ENCODE measurements at regions not wholly inside any gene's neighbourhood (a gene's known extent, or its start where the extent isn't known, plus 50 kb on each side); places are given as distances from the start of the nearest gene placed in this dataset.
"Not testable (repeated sequence)": the region's sequence is repeated elsewhere in the genome, so short reads cannot be mapped to it uniquely, and the experiment has no call there.

DNA sequence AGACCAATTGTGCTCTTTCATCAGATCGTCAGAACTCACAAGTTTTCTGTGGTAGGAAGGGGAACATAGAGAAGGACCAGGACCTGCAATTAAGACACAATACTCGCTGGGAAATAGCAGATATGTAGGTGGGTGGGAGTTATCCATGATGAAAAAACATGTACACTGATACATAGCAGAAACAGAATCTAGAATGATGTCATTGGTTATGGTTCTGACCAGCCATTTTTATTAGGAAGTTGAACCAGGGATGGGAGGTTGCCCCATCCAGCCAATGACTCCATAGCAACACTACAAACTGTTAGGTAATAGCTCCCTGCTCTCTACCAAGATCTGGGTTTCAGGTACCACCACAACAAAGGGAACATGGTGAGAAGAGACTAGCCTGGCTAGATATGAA, 393.5 kb upstream of the PBX1 start:
- Histone ChIP-seq H3K9me2 (ENCODE audit: insufficient read depth) (no peaks in the 10 kb centered on the region), H3K9me3 (ENCODE audit: low read depth) (no peaks in the 10 kb centered on the region), H3F3A (ENCODE audit: insufficient read depth) (no peaks in the 10 kb centered on the region), H3K36me3 (ENCODE audit: low read depth) (no peaks in the 10 kb centered on the region), H3K79me2 (ENCODE audit: insufficient read depth) (no peaks in the 10 kb centered on the region), H3K9ac (no peak overlapping the region), H2AFZ (no peak overlapping the region), H3K27me3 (replicated peaks; ENCODE audit: insufficient read depth) (no peaks in the 10 kb centered on the region; the same call in 1 of the 2 replicates), H3K4me3 (no peak overlapping the region), H4K20me1 (ENCODE audit: insufficient read depth) (no peaks in the 10 kb centered on the region), H3K4me1 (ENCODE audit: insufficient read depth) (no peaks in the 10 kb centered on the region), H3K4me2 (ENCODE audit: unreplicated experiment) (no peak overlapping the region), H3K27ac (no peak overlapping the region)
- in situ Hi-C loops (cut with MboI), result loop anchor here (25.0 kb wide), 1 partner anchor 622 kb away; no protein-coding TSS in a partner anchor
- DNase-seq, result no peak
- WGBS, 2 experiments (ENCODE audit: low coverage in 1 of 2, low lambda C conversion rate in 2 of 2, missing lambda C conversion rate in 2 of 2), result 37 to 43% methylated on average over 2 of the region's 2 CpGs
- TF ChIP-seq EZH2phosphoT487 (IDR thresholded peaks at IDR 0.05; ENCODE audit: insufficient read depth, low read depth) (no peak), EZH2 (IDR thresholded peaks at IDR 0.05; ENCODE audit: insufficient read depth, poor library complexity, severe bottlenecking) (no peak)

DNA sequence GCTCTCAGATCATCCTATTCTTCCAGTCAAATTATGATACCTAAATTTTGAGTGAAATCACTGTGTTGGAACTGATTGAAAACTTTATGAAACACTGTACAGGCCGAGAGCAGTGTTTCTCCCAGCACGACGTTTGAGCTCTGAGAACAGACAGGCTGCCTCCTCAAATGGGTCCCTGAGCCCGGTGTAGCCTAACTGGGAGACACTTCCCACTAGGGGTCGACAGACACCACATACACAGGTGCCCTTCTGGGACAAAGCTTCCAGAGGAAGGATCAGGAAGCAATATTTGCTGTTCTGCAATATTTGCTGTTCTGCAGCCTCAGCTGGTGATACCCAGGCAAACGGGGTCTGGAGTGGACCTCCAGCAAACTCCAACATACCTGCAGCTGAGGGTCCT, 392.5 kb upstream of the PBX1 start:
- H3K4me2 ChIP-seq (ENCODE audit: unreplicated experiment); H3K9me2 ChIP-seq (ENCODE audit: insufficient read depth); H3K4me3 ChIP-seq; H3K9ac ChIP-seq; H3K27me3 ChIP-seq (replicated peaks; ENCODE audit: insufficient read depth); H3F3A ChIP-seq (ENCODE audit: insufficient read depth); H3K9me3 ChIP-seq (ENCODE audit: low read depth); H3K27ac ChIP-seq; H3K79me2 ChIP-seq (ENCODE audit: insufficient read depth); H4K20me1 ChIP-seq (ENCODE audit: insufficient read depth); H2AFZ ChIP-seq; H3K36me3 ChIP-seq (ENCODE audit: low read depth); H3K4me1 ChIP-seq (ENCODE audit: insufficient read depth): not testable (repeated sequence)
- 16 to 25% methylated on average over 6 of the region's 6 CpGs for WGBS, 2 experiments (ENCODE audit: low coverage in 1 of 2, low lambda C conversion rate in 2 of 2, missing lambda C conversion rate in 2 of 2)
- in situ Hi-C loops (cut with MboI), result loop anchor here (25.0 kb wide), 1 partner anchor 621 kb away; no protein-coding TSS in a partner anchor
- DNase-seq, result peak; percentile 47

DNA sequence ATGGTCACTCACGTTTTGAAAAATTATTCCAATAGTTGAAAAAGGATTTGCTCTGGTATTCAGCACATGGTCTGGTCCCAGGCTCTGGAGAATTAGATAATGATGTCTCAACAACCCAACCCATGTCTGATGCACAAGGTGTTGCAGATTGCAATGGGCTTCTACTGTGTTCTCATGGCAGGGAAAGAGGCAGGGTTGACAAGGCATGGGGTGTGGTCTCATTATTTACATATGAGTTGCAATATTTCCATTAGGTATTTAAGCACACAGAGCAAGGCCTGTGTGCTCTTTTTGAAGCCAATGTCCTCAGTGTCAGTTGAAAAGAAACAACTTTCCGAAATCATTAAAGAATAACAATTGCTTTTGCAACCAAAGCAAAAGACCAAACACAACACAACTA, 381.9 kb upstream of the PBX1 start:
- Histone ChIP-seq H3K79me2 (ENCODE audit: insufficient read depth) (no peaks in the 10 kb centered on the region), H3K27ac (no peak overlapping the region), H3F3A (ENCODE audit: insufficient read depth) (no peaks in the 10 kb centered on the region), H3K4me1 (ENCODE audit: insufficient read depth) (no peaks in the 10 kb centered on the region), H3K36me3 (ENCODE audit: low read depth) (no peaks in the 10 kb centered on the region), H3K9me2 (ENCODE audit: insufficient read depth) (no peaks in the 10 kb centered on the region), H3K9ac (no peak overlapping the region), H2AFZ (no peak overlapping the region), H3K4me3 (no peak overlapping the region), H3K4me2 (ENCODE audit: unreplicated experiment) (no peak overlapping the region), H3K9me3 (ENCODE audit: low read depth) (no peaks in the 10 kb centered on the region), H4K20me1 (ENCODE audit: insufficient read depth) (no peaks in the 10 kb centered on the region), H3K27me3 (replicated peaks; ENCODE audit: insufficient read depth) (no peaks in the 10 kb centered on the region)
- TF ChIP-seq EZH2phosphoT487 (IDR thresholded peaks at IDR 0.05; ENCODE audit: insufficient read depth, low read depth), result no peak
- no peak for TF ChIP-seq EZH2 (IDR thresholded peaks at IDR 0.05; ENCODE audit: insufficient read depth, poor library complexity, severe bottlenecking)
- WGBS, 2 experiments (ENCODE audit: low coverage in 1 of 2, low lambda C conversion rate in 2 of 2, missing lambda C conversion rate in 2 of 2), result 31 to 35% methylated on average over 2 of the region's 2 CpGs
- in situ Hi-C loops (cut with MboI), result no loop called here
- no peak for DNase-seq

DNA sequence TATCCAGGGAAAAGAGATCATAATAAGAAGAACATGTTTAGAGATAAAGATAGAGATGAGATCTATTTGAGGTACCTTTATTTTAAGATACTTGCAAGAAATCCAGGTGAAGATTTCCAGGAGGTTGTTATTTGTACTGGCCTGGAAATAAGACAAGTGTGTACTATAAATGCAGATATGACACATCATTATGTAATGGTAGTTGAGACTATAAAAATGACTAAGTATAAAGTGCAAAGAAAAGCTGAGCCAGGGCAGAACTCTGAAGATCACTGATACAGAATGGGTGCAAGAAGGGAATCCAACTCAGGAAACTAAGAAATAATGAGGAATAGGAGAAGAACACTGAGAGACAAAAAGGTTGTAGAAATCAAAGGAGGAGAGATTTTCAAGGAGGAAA, 378.2 kb upstream of the PBX1 start:
- Histone ChIP-seq H3K9ac (no peak overlapping the region), H3K4me3 (no peak overlapping the region), H3K79me2 (ENCODE audit: insufficient read depth) (no peaks in the 10 kb centered on the region), H3K27ac (no peak overlapping the region), H3K27me3 (replicated peaks; ENCODE audit: insufficient read depth) (no peaks in the 10 kb centered on the region; the same call in 1 of the 2 replicates), H4K20me1 (ENCODE audit: insufficient read depth) (no peaks in the 10 kb centered on the region), H2AFZ (no peak overlapping the region), H3K9me3 (ENCODE audit: low read depth) (no peaks in the 10 kb centered on the region), H3F3A (ENCODE audit: insufficient read depth) (no peaks in the 10 kb centered on the region), H3K4me2 (ENCODE audit: unreplicated experiment) (no peak overlapping the region), H3K4me1 (ENCODE audit: insufficient read depth) (no peaks in the 10 kb centered on the region), H3K36me3 (ENCODE audit: low read depth) (no peaks in the 10 kb centered on the region), H3K9me2 (ENCODE audit: insufficient read depth) (no peaks in the 10 kb centered on the region; the same call in 1 of the 2 replicates)
- peak; percentile 11 for DNase-seq
- TF ChIP-seq EZH2phosphoT487 (IDR thresholded peaks at IDR 0.05; ENCODE audit: insufficient read depth, low read depth), result no peak
- TF ChIP-seq EZH2 (IDR thresholded peaks at IDR 0.05; ENCODE audit: insufficient read depth, poor library complexity, severe bottlenecking), result no peak
- in situ Hi-C loops (cut with MboI), result no loop called here
